MCF 10A (cell line): ENCODE measurements at regions not wholly inside any gene's neighbourhood (a gene's known extent, or its start where the extent isn't known, plus 50 kb on each side); places are given as distances from the start of the nearest gene placed in this dataset.
A peak's percentile ranks its signal among the peaks of the same experiment; 100 is the strongest.

ENCODE experiments used
- BruUV-seq: library from RNA; stranded (reverse); fragments of 400-500 nt; replicated peaks from 2 replicates; lab custom pipeline; 2021; lab: Mats Ljungman, UMichigan
- CTCF ChIA-PET: fragments of 300-600 bp; sonication (Branson Sonifier 250); formaldehyde crosslinking; extraction: SDS; loops from one replicate; lab custom pipeline; 2021; ENCODE audit warnings: antibody characterized with exemption, inconsistent platforms; lab: Yijun Ruan, JAX
- POLR2A ChIA-PET: fragments of 300-600, 350-650 bp; sonication (Branson Sonifier 250); formaldehyde crosslinking; extraction: SDS; loops from one replicate; lab custom pipeline; 2020; ENCODE audit warnings: antibody characterized with exemption, inconsistent platforms; lab: Yijun Ruan, JAX
- DNase-seq: peaks from one replicate; pipeline ENCODE4 v3.0.0-alpha.2; 2018; ENCODE audit not compliant: unreplicated experiment
- H3K27ac Mint-ChIP-seq: one replicate; pipeline ENCODE4 v1.8.0; 2022; ENCODE audit warnings: mild to moderate bottlenecking, low read depth, mixed read lengths; ENCODE audit not compliant: unreplicated experiment
- H3K27me3 Mint-ChIP-seq: one replicate; pipeline ENCODE4 v1.8.0; 2022; ENCODE audit warnings: mixed read lengths; ENCODE audit not compliant: insufficient read depth, unreplicated experiment
- H3K36me3 Mint-ChIP-seq: one replicate; pipeline ENCODE4 v1.8.0; 2022; ENCODE audit warnings: mild to moderate bottlenecking, moderate library complexity, mixed read lengths; ENCODE audit not compliant: insufficient read depth, unreplicated experiment
- H3K4me1 Mint-ChIP-seq: one replicate; pipeline ENCODE4 v1.8.0; 2022; ENCODE audit warnings: mixed read lengths; ENCODE audit not compliant: insufficient read depth, unreplicated experiment
- H3K4me3 Mint-ChIP-seq: one replicate; pipeline ENCODE4 v1.8.0; 2022; ENCODE audit warnings: mild to moderate bottlenecking, moderate library complexity, mixed read lengths; ENCODE audit not compliant: unreplicated experiment
- H3K9me3 Mint-ChIP-seq: one replicate; pipeline ENCODE4 v1.8.0; 2022; ENCODE audit warnings: mixed read lengths; ENCODE audit not compliant: unreplicated experiment
- intact Hi-C: fragments of 100-400 bp; cut with micrococcal nuclease; formaldehyde crosslinking; loops from 2 replicates; pipeline ENCODE4 v1.14.1; 2022
- TF ChIP-seq, protein P1 (sequence below): fragments of 200-600 bp; IDR thresholded peaks from one replicate; pipeline ENCODE4 v1.8.0; 2022; ENCODE audit warnings: antibody characterized with exemption, mild to moderate bottlenecking; ENCODE audit not compliant: unreplicated experiment

DNA sequence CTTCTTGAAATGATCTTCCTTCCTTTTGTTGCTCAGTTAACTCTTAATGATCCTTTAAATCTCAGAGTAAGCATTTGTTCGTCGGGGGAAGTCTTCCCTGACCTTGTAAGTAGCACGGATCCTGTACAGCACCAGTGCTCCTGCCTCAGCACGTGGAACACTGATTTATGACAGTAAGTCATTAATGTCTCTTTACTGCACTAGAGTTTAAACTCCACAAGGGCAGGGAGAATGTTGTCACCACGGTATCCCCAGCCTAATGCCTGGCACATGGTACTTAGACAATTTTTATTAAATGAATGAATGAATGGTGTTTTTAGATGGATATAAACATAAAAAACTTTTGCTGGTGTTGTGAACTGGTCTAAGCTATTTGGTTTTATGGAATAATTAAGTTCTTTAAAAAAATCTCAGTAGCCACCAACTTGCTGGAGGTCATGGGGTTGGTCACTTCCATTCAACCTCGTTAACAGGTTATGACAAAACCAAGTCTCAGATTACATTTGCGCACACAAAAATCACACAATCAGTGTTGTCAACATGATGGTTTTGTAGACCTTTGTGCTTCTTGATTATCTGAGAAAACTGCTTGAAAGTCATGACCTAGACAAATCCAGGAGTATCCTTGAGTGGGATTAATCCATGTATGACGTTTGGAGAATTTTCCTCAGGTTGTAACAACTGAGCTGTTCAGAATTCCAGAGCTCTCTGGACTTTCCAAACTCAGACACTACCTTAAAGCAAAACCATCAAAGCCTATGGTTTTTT is 326.9 kb downstream of the DUSP10 start:
- Mint-ChIP-seq H3K36me3 (peaks cover 4% of the 10 kb centered on the region), H3K27ac (peak overlapping the region; percentile 4), H3K4me3 (no peak overlapping the region), H3K27me3 (no peaks in the 10 kb centered on the region), H3K9me3 (peaks cover 8% of the 10 kb centered on the region), H3K4me1 (peaks cover 25% of the 10 kb centered on the region)
- ChIA-PET POLR2A (interaction anchor here (0.6 to 1.4 kb wide), 11 partner anchors 8 to 380 kb away, joined by 3 to 5 read pairs (median 3); no protein-coding TSS in a partner anchor), CTCF (interaction anchor here (0.7 to 4.1 kb wide), 5 partner anchors 9 to 1177 kb away, joined by 4 to 28 read pairs (median 5); no protein-coding TSS in a partner anchor)
- intact Hi-C loops, result no loop called here
- TF ChIP-seq, protein P1, sequence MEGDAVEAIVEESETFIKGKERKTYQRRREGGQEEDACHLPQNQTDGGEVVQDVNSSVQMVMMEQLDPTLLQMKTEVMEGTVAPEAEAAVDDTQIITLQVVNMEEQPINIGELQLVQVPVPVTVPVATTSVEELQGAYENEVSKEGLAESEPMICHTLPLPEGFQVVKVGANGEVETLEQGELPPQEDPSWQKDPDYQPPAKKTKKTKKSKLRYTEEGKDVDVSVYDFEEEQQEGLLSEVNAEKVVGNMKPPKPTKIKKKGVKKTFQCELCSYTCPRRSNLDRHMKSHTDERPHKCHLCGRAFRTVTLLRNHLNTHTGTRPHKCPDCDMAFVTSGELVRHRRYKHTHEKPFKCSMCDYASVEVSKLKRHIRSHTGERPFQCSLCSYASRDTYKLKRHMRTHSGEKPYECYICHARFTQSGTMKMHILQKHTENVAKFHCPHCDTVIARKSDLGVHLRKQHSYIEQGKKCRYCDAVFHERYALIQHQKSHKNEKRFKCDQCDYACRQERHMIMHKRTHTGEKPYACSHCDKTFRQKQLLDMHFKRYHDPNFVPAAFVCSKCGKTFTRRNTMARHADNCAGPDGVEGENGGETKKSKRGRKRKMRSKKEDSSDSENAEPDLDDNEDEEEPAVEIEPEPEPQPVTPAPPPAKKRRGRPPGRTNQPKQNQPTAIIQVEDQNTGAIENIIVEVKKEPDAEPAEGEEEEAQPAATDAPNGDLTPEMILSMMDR, result no peak
- no TSS peak for BruUV-seq
- DNase-seq, result no peak

DNA sequence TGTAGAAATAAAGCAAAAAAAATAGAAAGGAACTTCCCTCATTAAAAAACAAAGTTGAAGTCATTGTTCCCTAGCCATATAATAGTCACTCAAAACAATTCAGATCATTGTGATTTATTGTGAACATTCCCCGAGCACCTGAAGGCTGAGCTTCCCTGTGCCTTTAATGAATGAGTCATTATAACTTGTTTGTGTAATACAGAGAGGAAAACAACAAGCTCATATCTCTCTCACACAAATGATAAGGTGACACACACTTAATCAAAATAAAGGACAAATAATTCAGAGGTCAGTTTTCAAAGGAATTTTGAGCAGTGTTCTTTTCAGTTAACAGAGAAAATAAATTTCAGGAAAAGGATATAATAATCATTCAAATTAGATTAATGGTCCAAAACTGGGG is 326.2 kb downstream of the DUSP10 start:
- POLR2A ChIA-PET, result interaction anchor here (0.6 to 1.4 kb wide), 12 partner anchors 9 to 212 kb away, joined by 3 to 5 read pairs (median 4); no protein-coding TSS in a partner anchor
- DNase-seq, result no peak
- Mint-ChIP-seq H3K27ac (peak overlapping the region; percentile 16), H3K27me3 (no peaks in the 10 kb centered on the region), H3K4me3 (no peak overlapping the region), H3K9me3 (peaks cover 8% of the 10 kb centered on the region), H3K36me3 (peaks cover 4% of the 10 kb centered on the region), H3K4me1 (peaks cover 31% of the 10 kb centered on the region)
- intact Hi-C loops, result no loop called here
- CTCF ChIA-PET, result interaction anchor here (0.6 to 4.1 kb wide), 6 partner anchors 10 to 1176 kb away, joined by 3 to 28 read pairs (median 4); no protein-coding TSS in a partner anchor
- TF ChIP-seq, protein P1, result no peak
- BruUV-seq, result no TSS peak

DNA sequence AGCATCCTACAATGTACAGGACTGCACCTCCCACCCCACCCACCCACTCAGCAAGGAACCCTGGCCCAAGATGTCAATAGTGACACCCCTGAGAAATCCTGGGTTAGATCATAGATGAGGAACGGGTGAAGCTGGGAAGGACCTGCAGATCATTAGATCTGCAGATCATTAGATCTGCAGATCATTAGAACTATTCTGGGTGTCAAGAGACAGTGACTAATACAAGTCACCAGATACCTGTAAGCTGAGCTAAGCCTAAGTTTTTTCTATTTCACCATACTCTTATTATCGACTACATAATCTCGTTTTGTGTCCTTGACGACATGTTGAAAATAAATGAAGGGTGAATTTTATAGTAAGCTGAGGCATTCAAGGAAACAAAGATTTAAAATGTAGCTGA is 325.7 kb downstream of the DUSP10 start:
- intact Hi-C loops, result no loop called here
- TF ChIP-seq, protein P1, result no peak
- no peak for DNase-seq
- Mint-ChIP-seq H3K27ac (peak overlapping the region; percentile 16), H3K9me3 (peaks cover 8% of the 10 kb centered on the region), H3K4me1 (peaks cover 31% of the 10 kb centered on the region), H3K27me3 (no peaks in the 10 kb centered on the region), H3K4me3 (no peak overlapping the region), H3K36me3 (peaks cover 4% of the 10 kb centered on the region)
- CTCF ChIA-PET, result interaction anchor here (0.6 to 4.1 kb wide), 5 partner anchors 14 to 1176 kb away, joined by 3 to 28 read pairs (median 4); no protein-coding TSS in a partner anchor
- POLR2A ChIA-PET, result interaction anchor here (0.6 to 1.4 kb wide), 9 partner anchors 16 to 141 kb away, joined by 3 to 5 read pairs (median 3); no protein-coding TSS in a partner anchor
- no TSS peak for BruUV-seq

DNA sequence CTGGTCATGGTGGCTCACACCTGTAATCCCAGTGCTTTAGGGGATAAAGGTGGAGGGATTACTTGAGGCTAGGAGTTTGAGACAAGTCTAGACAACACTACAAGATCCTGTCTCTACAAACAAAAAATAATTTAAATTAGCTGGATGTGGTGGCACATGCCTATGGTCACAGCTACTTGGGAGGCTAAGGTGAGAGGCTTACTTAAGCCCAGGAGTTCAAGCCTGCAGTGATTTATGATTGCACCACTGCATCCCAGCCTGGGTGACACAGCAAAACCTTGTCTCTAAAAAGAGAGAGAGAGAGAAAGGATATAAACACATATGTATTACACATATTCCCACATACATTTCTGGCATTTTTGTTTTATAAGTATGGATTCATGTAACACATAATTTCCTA is 325.2 kb downstream of the DUSP10 start:
- TF ChIP-seq, protein P1, result no peak
- intact Hi-C loops, result no loop called here
- ChIA-PET POLR2A (interaction anchor here (0.6 to 1.4 kb wide), 5 partner anchors 16 to 91 kb away, joined by 3 to 5 read pairs (median 3); no protein-coding TSS in a partner anchor), CTCF (interaction anchor here (0.6 to 4.1 kb wide), 3 partner anchors 13 to 92 kb away, joined by 3 to 28 read pairs (median 5); no protein-coding TSS in a partner anchor)
- Mint-ChIP-seq H3K9me3 (peaks cover 8% of the 10 kb centered on the region), H3K4me3 (no peak overlapping the region), H3K36me3 (peaks cover 4% of the 10 kb centered on the region), H3K27me3 (no peaks in the 10 kb centered on the region), H3K27ac (no peak overlapping the region), H3K4me1 (peaks cover 31% of the 10 kb centered on the region)
- DNase-seq, result peak; percentile 33
- BruUV-seq, result no TSS peak
